ENCODE measurements at regions not wholly inside any gene's neighbourhood (a gene's known extent, or its start where the extent isn't known, plus 50 kb on each side); places are given as distances from the start of the nearest gene placed in this dataset.
A peak's percentile ranks its signal among the peaks of the same experiment; 100 is the strongest.

GRCh38 chr2:180715044-180715443 lies 265.4 kb upstream of the UBE2E3 start:
- no peak for DNase-seq (ENCODE audit: low spot score)
- H3K4me1 ChIP-seq (ENCODE audit: insufficient read depth, low read length, poor library complexity, severe bottlenecking): no peaks in the 10 kb centered on the region
- TF ChIP-seq CTCF (conservative IDR thresholded peaks at IDR 0.05; ENCODE audit: low read depth, low read length): no peak
- no peaks in the 10 kb centered on the region for H3K36me3 ChIP-seq (ENCODE audit: insufficient read depth, low read length, poor library complexity, severe bottlenecking)
- POLR2A ChIA-PET (ENCODE audit: low non-redundant PET): no interaction called here
- CTCF ChIA-PET: no interaction called here
- intact Hi-C loops (cut with micrococcal nuclease; ENCODE audit: unreplicated experiment): no loop called here
- no peak overlapping the region for H3K4me3 ChIP-seq (ENCODE audit: low read depth, low read length, poor library complexity, severe bottlenecking)
- no peaks in the 10 kb centered on the region for H3K9me3 ChIP-seq (ENCODE audit: low read depth, low read length, poor library complexity, severe bottlenecking)
- BruUV-seq (replicated peaks): no TSS peak
- H3K27me3 ChIP-seq (replicated peaks; ENCODE audit: insufficient read depth, low read depth, low read length, poor library complexity): no peaks in the 10 kb centered on the region
- no peak overlapping the region for H3K27ac ChIP-seq (ENCODE audit: low read depth, low read length, poor library complexity, severe bottlenecking)

GRCh38 chr2:180709392-180710145 lies 270.8 kb upstream of the UBE2E3 start:
- Histone ChIP-seq H3K4me1 (ENCODE audit: insufficient read depth, low read length, poor library complexity, severe bottlenecking) (peaks cover 12% of the 10 kb centered on the region), H3K36me3 (ENCODE audit: insufficient read depth, low read length, poor library complexity, severe bottlenecking) (no peaks in the 10 kb centered on the region), H3K27ac (ENCODE audit: low read depth, low read length, poor library complexity, severe bottlenecking) (no peak overlapping the region), H3K27me3 (replicated peaks; ENCODE audit: insufficient read depth, low read depth, low read length, poor library complexity) (no peaks in the 10 kb centered on the region), H3K9me3 (ENCODE audit: low read depth, low read length, poor library complexity, severe bottlenecking) (no peaks in the 10 kb centered on the region), H3K4me3 (ENCODE audit: low read depth, low read length, poor library complexity, severe bottlenecking) (no peak overlapping the region)
- POLR2A ChIA-PET (ENCODE audit: low non-redundant PET): no interaction called here
- CTCF ChIA-PET: no interaction called here
- no peak for TF ChIP-seq EZH2 (IDR thresholded peaks at IDR 0.05; ENCODE audit: borderline replicate concordance, low read depth, low read length, poor library complexity, severe bottlenecking)
- intact Hi-C loops (cut with micrococcal nuclease; ENCODE audit: unreplicated experiment): no loop called here
- no peak for DNase-seq (ENCODE audit: low spot score)
- BruUV-seq (replicated peaks): no TSS peak

GRCh38 chr2:180707884-180708205 lies 272.6 kb upstream of the UBE2E3 start:
- BruUV-seq (replicated peaks): no TSS peak
- H3K9me3 ChIP-seq (ENCODE audit: low read depth, low read length, poor library complexity, severe bottlenecking): no peaks in the 10 kb centered on the region
- DNase-seq (ENCODE audit: low spot score): peak; percentile 77
- TF ChIP-seq EZH2 (IDR thresholded peaks at IDR 0.05; ENCODE audit: borderline replicate concordance, low read depth, low read length, poor library complexity, severe bottlenecking) (no peak), CTCF (conservative IDR thresholded peaks at IDR 0.05; ENCODE audit: low read depth, low read length) (no peak)
- no peaks in the 10 kb centered on the region for H3K27me3 ChIP-seq (replicated peaks; ENCODE audit: insufficient read depth, low read depth, low read length, poor library complexity)
- H3K4me3 ChIP-seq (ENCODE audit: low read depth, low read length, poor library complexity, severe bottlenecking): no peak overlapping the region
- POLR2A ChIA-PET (ENCODE audit: low non-redundant PET): no interaction called here
- H3K4me1 ChIP-seq (ENCODE audit: insufficient read depth, low read length, poor library complexity, severe bottlenecking): peaks cover 12% of the 10 kb centered on the region
- intact Hi-C loops (cut with micrococcal nuclease; ENCODE audit: unreplicated experiment): no loop called here
- no peak overlapping the region for H3K27ac ChIP-seq (ENCODE audit: low read depth, low read length, poor library complexity, severe bottlenecking)
- no peaks in the 10 kb centered on the region for H3K36me3 ChIP-seq (ENCODE audit: insufficient read depth, low read length, poor library complexity, severe bottlenecking)
- CTCF ChIA-PET: no interaction called here

All from A673 (cell line).